Large intestine (tissue), 3 donors: ENCODE measurements at regions not wholly inside any gene's neighbourhood (a gene's known extent, or its start where the extent isn't known, plus 50 kb on each side); places are given as distances from the start of the nearest gene placed in this dataset.

Source experiments
- DNase-seq, 2 donors: peaks; one replicate each; pipeline versions ENCODE4 v3.0.0 to v3.0.0-alpha.2; 2013
- H3K27ac ChIP-seq: one replicate; pipeline ENCODE4 v1.5.1; 2013; ENCODE audit warnings: low read length
- H3K27me3 ChIP-seq: 2 replicates; pipeline ENCODE4 v1.6.1; 2013; ENCODE audit warnings: low read length; ENCODE audit not compliant: control insufficient read depth, insufficient read depth
- H3K36me3 ChIP-seq: 2 replicates; pipeline ENCODE4 v1.6.1; 2013; ENCODE audit warnings: low read length; ENCODE audit not compliant: control insufficient read depth, insufficient read depth
- H3K4me1 ChIP-seq: one replicate; pipeline ENCODE4 v1.6.1; 2013; ENCODE audit warnings: low read length; ENCODE audit not compliant: control insufficient read depth, insufficient read depth
- H3K4me3 ChIP-seq: one replicate; pipeline ENCODE4 v1.5.1; 2013; ENCODE audit warnings: low read length
- H3K9me3 ChIP-seq: one replicate; pipeline ENCODE4 v1.6.1; 2013; ENCODE audit warnings: mild to moderate bottlenecking, low read depth, low read length, moderate library complexity; ENCODE audit not compliant: control insufficient read depth
- WGBS: methylation state at CpG from one replicate; pipeline ENCODE4 v1.1.5; 2013; ENCODE audit warnings: low lambda C conversion rate; ENCODE audit not compliant: insufficient coverage; 5-methylcytosine and 5-hydroxymethylcytosine counted together

DNA sequence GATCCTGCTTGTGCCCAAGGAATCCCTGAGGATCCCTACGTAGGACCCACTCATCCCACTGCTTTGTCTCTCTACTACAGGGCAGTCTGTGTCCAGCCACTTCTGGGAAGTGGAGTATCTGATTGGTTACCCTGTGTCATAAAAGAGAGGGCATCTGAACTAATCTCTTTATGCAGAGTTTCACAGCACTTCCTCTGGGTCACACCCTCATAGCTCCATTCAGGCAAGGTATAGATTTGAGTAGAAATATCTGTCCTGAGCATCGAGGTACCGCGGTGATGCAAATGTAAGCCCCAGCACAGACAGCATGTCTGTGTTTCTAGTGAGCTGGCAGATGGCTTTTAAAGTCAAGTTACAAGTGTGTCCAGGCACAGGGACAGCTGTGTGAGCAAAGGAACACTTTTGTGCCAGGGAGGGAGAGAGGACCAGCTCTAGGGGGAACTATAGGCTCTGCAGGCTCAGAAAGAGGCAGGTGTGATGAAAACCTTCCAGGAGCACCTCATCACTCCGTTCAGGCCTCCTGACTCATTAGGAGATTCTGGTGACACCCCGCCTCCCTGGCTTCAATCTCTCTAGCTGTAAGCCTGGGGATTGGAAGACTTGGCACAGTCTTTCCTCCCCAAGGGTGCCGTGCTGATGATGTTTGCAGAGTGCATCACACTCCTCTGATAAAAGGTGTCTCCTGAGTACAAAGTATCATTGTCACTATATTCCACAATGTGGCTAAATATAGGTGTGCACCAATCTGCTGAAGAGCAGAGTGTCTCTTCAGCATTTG, 84.3 kb upstream of the UBL3 start:
- Histone ChIP-seq H3K36me3 (no peaks in the 10 kb centered on the region), H3K4me3 (no peak overlapping the region), H3K4me1 (peaks cover 6% of the 10 kb centered on the region), H3K9me3 (no peaks in the 10 kb centered on the region), H3K27me3 (no peaks in the 10 kb centered on the region), H3K27ac (no peak overlapping the region)
- WGBS: no CpG with 5 or more reads among the region's 7 CpGs
- peak in 1 of 2 donors; percentile 27 for DNase-seq

DNA sequence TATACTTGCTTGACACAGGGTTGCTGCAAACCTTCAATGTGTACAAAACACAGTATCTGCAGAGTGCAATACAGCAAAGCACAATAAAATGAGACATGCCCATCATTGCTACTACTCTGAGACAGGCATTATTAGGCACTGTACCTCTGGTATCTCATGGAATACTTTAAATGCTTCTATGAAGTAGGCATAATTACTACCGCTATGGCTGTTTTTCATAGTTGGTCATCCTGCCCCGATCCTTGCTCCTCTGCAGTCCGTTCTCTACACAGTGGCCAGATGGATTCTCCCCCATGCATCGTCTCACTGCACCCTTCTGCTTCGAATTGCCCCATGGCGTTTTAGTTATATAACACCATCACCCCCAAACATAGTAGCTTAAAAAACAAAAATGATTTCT, 83.0 kb upstream of the UBL3 start:
- H3K9me3 ChIP-seq: no peaks in the 10 kb centered on the region
- no CpG with 5 or more reads among the region's 6 CpGs for WGBS
- no peak for DNase-seq
- peaks cover 6% of the 10 kb centered on the region for H3K4me1 ChIP-seq
- H3K27ac ChIP-seq: no peak overlapping the region
- no peaks in the 10 kb centered on the region for H3K27me3 ChIP-seq
- H3K36me3 ChIP-seq: no peaks in the 10 kb centered on the region
- no peak overlapping the region for H3K4me3 ChIP-seq

DNA sequence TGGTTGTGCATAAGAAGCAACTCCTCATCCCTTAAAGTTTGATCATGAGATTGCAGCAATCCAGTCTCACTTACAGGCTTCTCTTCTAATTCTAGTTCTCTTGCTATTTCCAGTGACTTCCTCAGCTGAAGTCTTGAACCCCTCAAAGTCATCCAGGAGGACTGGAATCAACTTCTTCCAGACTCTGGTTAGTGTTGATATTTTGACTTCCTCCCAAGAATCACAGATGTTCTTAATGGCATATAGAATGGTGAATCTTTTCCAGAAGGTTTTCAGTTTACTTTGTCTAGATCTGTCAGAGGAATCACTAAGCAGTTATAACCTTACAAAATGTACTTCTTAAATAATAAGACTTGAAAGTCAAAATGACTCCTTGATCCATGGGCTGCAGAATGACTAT, 81.3 kb upstream of the UBL3 start:
- Histone ChIP-seq H3K27me3 (no peaks in the 10 kb centered on the region), H3K36me3 (no peaks in the 10 kb centered on the region), H3K4me1 (peaks cover 6% of the 10 kb centered on the region), H3K4me3 (no peak overlapping the region), H3K9me3 (no peaks in the 10 kb centered on the region), H3K27ac (no peak overlapping the region)
- DNase-seq: no peak

DNA sequence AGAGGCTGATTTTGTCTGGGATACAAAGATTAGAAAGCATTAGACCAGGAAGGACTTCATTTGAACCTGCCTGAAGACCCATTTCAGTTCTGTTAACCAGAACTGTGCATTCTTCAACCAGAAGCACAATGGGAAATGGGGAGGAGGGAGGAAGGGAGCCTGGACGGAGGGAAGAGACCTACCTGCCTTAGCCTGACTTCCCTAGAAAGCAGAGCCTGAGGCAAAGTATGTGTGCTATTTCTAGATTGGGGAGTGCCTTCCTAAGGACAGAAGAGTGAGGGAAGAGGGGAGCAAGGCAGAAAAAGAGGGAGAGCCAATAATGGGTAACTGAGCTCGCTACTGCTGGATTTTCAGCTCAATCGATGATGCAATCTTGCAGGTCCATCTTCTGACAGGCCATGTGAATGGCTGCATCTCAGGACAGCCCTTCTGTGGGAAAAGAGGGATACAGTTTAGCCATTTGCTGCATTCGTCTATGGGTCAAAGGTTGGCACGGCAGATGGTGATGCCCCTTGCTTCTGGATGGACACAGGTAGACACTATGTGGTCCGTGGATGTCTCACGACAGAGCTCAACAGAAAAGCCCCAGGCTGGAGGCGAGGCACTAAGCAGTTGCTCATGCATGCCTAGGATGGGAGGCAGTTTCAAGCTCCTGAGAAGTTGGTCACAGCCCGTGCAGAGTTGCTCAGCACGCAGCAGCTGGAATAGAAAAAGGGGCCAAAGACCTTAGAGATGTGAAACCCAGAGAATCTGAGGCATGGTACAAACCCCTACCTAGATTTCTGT, 78.8 kb upstream of the UBL3 start:
- Histone ChIP-seq H3K9me3 (peaks cover 2% of the 10 kb centered on the region), H3K4me3 (no peak overlapping the region), H3K27ac (no peak overlapping the region), H3K4me1 (peaks cover 15% of the 10 kb centered on the region), H3K27me3 (no peaks in the 10 kb centered on the region), H3K36me3 (no peaks in the 10 kb centered on the region)
- no peak for DNase-seq
- no CpG with 5 or more reads among the region's 10 CpGs for WGBS

DNA sequence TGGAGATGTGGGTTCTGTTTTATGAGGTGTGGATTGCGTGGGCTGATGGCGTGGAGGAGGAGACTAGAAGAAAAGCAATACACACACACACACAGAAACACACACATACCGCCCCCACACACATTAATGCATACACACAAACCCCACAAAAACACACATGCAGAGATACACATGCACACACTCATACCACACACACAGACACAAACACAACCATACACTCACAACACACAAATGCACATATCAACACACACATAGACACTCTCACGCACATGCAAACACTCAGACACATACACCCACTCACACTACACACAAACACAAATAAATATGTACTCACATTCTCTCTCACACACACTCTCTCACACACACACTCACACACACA, 75.7 kb upstream of the UBL3 start:
- Histone ChIP-seq H3K4me3 (no peak overlapping the region), H3K36me3 (no peaks in the 10 kb centered on the region), H3K4me1 (peaks cover 30% of the 10 kb centered on the region), H3K27me3 (no peaks in the 10 kb centered on the region), H3K9me3 (peaks cover 2% of the 10 kb centered on the region), H3K27ac (no peak overlapping the region)
- no peak for DNase-seq
- WGBS: no CpG with 5 or more reads among the region's 4 CpGs

DNA sequence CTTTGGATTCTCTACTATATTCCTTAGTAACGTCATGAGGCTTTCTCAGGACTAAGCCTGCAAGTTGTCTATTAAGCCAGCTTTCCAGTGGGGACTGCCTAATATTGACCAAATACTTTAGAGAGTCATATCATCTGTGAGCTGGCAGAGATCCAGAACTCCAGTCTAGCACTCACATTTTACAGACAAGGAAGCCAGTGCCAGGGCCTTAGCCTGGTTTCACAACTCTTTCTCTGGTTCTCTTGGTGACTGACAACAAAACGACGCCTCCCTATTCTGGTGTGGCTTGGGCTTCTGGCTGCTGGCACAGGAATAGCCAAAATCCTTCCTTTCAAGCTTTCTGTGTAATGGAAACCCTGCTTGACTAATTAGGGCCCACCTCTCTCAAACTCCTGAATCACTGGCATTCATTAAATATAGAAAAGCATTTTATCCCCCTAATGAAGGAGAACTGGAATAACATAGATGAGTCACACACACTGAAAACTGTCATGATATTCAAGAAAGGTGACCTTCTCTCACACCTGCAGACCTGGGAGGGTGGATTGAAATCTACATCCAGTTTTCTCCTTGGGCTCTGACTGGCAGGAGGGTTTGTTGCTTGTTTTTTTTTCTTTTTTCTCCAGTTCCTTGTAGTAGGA, 75.2 kb upstream of the UBL3 start:
- H3K36me3 ChIP-seq: no peaks in the 10 kb centered on the region

DNA sequence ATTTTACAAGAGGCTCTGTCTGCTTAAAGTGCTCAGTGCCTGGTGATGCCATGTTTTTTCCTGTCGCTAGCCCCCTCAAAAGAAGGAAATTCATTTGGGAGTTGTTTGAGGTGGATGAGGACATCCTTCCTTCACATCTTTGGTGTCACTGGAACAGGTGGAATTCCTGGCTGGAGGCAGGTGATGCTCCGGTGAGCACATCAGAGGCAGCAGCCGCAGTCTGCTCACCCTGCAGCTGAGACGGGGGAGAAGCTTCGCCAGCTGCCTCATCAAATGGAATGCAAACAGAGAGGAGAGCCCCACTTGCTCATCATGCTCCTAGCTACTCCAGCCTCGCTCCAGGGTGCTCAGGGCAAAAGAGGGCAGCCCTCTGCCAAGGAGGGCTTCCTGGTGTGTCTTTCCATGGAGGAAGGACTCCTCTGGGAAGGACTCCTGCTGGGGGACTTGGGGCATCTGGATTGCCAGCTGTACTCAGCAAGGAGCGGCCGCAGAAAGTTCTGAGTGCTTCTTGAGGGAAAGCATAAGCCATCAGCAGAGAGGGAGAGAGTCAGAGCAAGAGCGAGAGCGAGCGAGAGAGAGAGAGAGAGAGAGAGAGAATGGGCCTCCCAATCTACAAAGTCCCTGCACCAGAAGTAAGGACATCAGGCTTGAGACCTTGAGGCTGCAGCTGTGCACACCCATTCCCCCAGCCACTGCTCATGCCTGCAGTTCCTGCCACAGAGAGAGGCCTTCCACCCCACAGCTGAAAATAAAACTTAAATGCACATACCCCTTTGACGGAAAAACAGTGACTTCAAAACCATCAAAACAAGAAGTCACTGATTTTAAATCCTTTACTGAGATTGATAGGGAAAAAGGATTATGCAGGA, 74.3 kb upstream of the UBL3 start:
- Histone ChIP-seq H3K4me1 (peaks cover 36% of the 10 kb centered on the region), H3K9me3 (peaks cover 2% of the 10 kb centered on the region), H3K36me3 (no peaks in the 10 kb centered on the region), H3K27me3 (no peaks in the 10 kb centered on the region), H3K27ac (peak overlapping the region; percentile 91), H3K4me3 (no peak overlapping the region)
- WGBS: 100% methylated on average over 1 of the region's 12 CpGs
- peak in 1 of 2 donors; percentile 24 for DNase-seq

More for the DNA sequence above, 75.2 kb upstream of the UBL3 start:
- no peak overlapping the region for H3K4me3 ChIP-seq
- H3K4me1 ChIP-seq: peaks cover 30% of the 10 kb centered on the region
- peaks cover 2% of the 10 kb centered on the region for H3K9me3 ChIP-seq
- peak; percentile 71 to 84 for DNase-seq
- no peaks in the 10 kb centered on the region for H3K27me3 ChIP-seq
- no CpG with 5 or more reads among the region's 3 CpGs for WGBS
- H3K27ac ChIP-seq: peak overlapping the region; percentile 4

DNA sequence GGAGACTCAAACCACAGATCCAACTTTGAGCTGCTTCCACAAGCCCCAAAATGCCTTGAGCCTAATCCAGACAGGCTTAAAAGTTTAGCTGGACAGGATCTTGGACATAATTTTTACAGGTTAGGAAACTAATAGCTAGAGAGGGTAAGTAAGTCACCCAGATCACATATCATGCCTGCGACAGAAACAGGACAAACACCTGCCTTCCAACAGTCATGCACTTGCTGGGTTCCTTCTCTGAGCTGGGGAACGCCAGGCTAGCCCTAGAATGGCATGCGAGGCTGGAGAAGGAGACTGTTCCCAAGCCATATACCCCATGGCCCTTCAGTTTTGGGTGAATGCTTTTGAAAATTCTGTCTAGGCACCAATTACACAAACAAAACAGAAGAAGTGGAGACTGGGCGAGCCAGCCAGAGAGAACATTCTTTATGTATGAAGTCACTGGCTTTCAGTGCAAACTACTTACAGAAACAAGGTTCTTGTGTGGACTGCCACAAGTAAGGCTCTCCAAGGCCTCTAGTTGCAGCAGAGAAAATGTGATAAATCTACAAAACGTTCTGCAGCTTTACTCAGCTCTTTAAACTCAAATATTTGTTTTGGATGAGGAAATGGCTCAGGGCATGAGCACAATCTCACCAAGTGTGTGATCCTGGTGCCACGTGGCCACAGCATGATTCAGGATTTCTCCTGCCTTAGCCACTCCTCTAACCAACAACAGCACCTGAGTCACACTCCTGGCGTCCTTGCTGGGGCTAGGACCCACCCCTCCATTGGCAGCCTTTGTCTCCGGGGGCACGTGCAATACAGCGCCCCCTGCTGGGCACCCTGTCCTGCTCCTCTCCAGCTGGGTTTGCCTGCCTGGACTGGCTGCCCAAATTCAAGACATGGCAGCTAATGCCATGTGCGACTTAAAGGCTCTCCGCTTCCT, 73.4 kb upstream of the UBL3 start:
- DNase-seq: peak; percentile 91 to 94
- Histone ChIP-seq H3K27me3 (no peaks in the 10 kb centered on the region), H3K4me1 (peaks cover 38% of the 10 kb centered on the region), H3K27ac (peak overlapping the region; percentile 91), H3K9me3 (peaks cover 2% of the 10 kb centered on the region), H3K36me3 (no peaks in the 10 kb centered on the region), H3K4me3 (no peak overlapping the region)
- WGBS: no CpG with 5 or more reads among the region's 12 CpGs

DNA sequence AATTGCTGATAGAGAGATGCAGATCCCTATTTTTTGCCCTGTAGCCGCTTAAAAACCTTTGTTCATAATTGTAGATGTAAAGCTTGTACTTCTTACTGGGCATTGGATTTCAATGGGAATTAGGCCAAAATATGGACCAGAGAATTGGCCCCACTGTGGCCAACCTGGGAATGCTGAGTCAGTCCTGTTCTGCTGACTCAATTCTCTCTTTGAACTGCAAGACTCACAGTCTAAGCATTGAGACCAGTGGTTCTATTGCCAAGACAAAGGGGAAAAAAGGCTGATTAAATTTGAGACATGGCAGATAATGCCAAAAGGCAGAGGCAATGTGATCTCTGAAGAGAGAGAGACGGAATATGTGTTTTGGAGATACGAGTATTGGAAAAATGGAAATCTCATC, 72.5 kb upstream of the UBL3 start:
- Histone ChIP-seq H3K4me1 (peaks cover 38% of the 10 kb centered on the region), H3K27me3 (no peaks in the 10 kb centered on the region), H3K27ac (peak overlapping the region; percentile 91), H3K9me3 (peaks cover 2% of the 10 kb centered on the region), H3K4me3 (no peak overlapping the region), H3K36me3 (no peaks in the 10 kb centered on the region)
- no peak for DNase-seq
- WGBS: 92% methylated on average over 2 of the region's 3 CpGs
